HG03558 (cell line): ENCODE measurements at regions not wholly inside any gene's neighbourhood (a gene's known extent, or its start where the extent isn't known, plus 50 kb on each side); places are given as distances from the start of the nearest gene placed in this dataset.
"Not testable (repeated sequence)": the region's sequence is repeated elsewhere in the genome, so short reads cannot be mapped to it uniquely, and the experiment has no call there.

Experiments
- ATAC-seq: cut with Tn5 transposase; IDR thresholded peaks from one replicate; pipeline ENCODE4 v1.9.1; 2021; ENCODE audit warnings: moderate number of reproducible peaks; ENCODE audit not compliant: unreplicated experiment; ENCODE audit errors: extremely low read depth

- not testable (repeated sequence) for ATAC-seq
Measured at GRCh38 chr21:27908816-27909215, 941.9 kb upstream of the ADAMTS5 start.

GRCh38 chr21:27902904-27903303, 936.0 kb upstream of the ADAMTS5 start:
- ATAC-seq = not testable (repeated sequence)

- not testable (repeated sequence) for ATAC-seq
Measured at GRCh38 chr21:27893619-27894018, 926.7 kb upstream of the ADAMTS5 start.

DNA sequence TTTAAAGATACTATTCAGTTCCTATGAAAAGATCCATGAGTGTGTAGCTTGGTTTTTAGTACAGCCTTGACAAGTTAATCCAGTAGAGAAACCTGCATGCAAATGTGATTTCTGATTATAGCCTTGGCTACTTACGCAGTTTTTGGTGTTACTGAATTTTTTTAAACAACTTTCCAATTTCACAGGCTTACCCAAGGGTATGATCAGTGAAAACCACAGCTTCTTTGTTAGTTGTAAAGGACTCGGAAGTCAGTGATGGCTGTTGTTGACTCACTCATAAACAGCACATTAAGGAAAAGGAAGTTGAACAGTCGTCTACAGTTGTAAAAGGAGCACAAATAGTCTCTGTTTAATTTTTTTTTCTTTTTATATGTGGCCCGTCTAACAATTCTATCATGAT, 924.6 kb upstream of the ADAMTS5 start:
- ATAC-seq = not testable (repeated sequence)

GRCh38 chr21:27887808-27888455, 921.0 kb upstream of the ADAMTS5 start:
- not testable (repeated sequence) for ATAC-seq

DNA sequence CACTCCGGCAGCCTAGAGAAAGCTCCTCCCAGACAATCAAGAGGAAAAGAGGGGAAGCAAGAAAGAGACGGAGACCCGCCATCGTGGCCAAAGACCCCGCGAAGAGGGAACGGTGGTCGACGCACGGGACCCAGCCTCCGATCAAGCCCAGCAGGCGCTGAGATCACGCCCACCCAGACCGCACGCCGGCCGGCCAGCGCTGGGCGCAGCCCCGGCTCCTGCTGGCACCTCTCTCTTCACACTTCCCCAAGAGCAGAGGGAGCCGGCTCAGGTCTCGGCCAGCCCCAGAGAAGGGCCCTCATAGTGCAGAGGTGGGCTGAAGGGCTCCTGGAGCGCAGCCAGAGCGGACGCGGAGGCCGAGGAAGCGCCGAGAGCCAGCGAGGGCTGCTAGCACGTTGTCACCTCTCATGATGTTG, 918.4 kb upstream of the ADAMTS5 start:
- ATAC-seq = no peak

DNA sequence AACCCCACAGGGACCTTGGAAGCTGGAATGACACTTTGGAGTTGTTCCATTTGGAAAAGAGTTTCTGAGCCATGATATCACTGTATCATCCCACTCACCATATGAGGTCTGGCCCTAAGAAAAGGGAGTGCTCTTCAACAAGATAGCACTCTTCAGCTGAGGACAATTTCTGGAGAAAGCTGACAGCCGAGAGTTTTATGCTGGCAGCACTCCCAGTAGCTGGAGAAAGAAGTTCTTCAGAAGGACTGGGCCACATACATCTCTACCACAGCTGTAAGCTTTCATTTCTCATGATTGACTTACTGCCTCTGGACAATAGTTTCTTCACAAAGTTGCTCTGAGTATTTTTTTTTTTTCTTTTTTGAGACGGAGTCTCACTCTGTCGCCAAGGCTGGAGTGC, 914.4 kb upstream of the ADAMTS5 start:
- not testable (repeated sequence) for ATAC-seq

DNA sequence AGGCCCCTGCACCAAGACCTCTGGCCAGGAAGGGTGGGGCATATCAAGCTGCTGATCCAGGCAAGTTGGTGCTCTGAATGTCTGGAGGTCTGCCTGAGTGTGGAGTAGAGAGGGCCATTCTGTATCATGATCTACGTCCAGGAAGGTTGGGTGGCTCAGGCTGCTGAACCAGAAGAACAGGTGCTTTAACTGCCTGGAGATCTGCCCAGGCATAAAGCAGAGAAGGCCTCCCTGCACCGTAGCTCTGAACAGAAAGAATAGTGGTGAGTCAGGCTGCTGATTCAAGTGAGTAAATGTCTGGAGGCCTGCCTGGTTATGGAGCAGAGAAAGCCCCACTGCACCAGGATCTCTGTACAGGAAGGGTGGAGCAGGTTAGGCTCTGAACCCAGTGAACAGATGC, 905.5 kb upstream of the ADAMTS5 start:
- not testable (repeated sequence) for ATAC-seq

- ATAC-seq = not testable (repeated sequence)
Measured at GRCh38 chr21:27870755-27871154, 903.9 kb upstream of the ADAMTS5 start.

DNA sequence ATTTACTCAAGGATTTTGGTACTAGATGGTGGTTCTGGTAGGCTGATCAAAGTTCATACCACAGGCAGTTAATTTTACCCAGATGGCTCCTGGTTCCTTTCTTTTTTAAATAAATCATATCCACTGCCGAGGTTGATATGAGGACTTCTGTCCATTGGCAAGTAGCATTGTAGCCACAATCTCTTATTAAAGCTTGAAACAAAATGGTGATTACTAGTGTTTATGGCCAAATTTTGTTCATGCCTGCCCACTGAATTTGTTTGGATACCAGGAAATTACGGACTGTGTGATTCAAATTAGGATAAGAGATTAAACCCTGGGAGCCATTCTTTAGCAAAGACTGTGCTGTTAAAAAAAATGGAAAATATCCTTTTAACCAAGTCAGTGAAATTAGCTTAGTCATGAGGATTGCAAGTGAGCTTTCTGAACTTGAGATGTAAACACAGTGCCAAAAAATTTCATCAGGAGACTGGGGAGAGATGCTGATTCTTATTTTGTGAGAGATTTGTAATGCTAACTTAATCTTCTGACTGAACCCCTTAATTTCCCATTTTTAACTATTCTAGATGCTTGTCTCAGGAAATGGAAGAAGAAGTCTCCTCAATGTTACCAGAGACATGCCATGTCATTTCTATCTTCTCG, 893.5 kb upstream of the ADAMTS5 start:
- not testable (repeated sequence) for ATAC-seq

DNA sequence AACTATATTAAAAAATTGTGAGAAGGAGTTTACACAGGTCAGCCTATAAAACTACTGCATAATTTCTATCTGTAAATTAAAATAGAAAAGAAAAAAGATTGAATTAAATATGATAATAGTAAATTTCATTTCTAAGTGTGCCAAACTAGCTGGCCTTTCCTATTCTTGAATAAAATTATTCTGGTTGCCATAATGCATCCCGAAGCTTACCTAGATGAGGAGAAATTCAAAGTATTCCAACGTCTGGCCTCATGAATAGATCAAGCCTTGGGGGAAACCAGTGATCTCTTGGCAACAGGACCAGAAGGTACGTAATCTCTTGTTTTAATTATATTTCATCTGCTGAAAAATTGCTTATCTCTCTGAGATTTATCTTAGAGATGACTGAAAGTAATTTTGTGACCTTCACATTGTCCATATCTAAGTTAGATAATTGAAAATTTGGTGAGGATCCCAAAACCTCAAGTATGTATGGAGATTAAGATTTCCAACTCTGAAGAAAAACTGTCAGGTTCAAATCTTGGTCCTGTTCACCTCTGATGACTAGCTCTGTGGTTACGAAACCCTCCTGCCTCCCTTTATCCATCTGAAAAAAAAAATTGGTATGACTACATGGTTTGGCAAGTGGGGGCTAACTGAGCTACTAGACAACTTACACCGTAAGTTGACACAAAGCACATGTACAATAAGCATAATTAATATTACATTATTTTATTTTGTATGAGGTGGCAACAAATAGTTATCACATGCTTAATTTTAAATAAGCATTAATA, 891.4 kb upstream of the ADAMTS5 start:
- ATAC-seq = not testable (repeated sequence)

- ATAC-seq = not testable (repeated sequence)
Measured at GRCh38 chr21:27856988-27857387, 890.1 kb upstream of the ADAMTS5 start.

DNA sequence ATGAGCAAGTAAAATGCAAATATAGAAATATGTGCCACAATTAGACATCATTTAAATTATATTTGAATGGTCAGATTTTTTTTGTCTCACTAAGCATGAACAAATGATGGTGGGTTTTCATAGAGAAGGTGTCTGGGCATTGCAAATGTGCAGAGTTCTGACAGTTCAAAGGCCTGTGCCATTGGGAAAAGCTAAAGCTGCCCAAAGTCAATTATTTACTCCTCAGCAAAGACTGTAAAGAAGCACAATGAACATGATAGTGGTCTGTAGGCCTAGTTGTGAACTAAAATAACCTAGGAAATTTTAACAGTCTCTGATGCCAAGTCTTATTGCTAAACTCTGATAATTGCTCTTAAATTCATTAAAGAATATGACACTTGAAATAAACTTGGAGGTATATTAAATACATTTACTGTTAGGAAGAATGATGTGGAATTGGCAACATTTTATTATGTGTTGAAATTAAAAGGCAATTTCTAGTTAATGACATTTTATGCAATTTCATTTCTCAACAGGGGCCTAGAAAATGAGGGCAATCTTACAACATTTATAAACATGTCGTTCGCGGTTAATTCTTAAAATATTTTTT, 874.3 kb upstream of the ADAMTS5 start:
- no peak for ATAC-seq

GRCh38 chr21:27840262-27840661, 873.4 kb upstream of the ADAMTS5 start:
- ATAC-seq = no peak

DNA sequence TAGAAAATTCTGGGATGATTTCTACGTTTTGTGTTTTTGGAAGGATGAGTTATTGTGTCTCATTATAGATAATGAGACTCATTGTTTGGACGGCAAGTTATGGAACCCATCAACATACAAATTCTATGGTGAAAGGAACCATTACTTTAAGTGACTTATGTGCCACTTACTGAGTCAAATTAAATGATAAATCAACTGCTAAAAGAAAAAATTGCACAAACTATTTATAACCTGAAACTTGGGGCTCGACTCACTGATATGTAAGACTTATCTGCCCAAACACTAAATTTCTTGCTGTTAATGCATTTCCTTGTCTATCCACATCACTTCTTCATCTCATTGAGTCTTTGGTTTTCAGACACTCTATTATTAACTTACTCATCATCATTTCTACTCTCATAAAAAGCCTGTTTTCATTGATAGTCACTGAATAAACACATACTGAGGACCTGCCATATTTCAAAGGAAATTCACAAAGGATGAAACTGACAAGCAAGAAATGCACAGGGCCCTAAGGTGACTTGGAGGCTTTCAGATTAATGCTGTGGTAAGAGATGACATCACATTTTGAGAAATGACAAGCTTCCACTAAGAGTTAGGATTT, 872.7 kb upstream of the ADAMTS5 start:
- ATAC-seq = no peak

DNA sequence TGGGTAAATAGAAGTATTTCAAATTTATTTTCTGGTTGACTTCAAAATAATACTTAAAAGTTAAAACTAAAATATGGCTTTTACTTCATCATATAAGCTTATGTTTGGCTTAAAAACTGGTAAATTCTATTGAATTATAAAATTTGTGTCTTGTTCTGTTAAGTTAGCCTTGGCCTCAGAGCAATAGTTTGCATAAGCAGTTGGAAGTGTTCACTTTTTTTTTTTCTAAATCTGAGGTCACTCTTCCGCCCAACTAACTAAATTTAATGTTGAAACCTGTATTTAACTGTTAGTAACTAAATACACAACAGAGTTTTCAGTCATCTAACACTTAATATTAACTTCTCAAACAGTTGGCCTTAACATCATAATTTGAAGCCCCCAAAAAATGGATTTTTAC, 871.7 kb upstream of the ADAMTS5 start:
- no peak for ATAC-seq

- no peak for ATAC-seq
Measured at GRCh38 chr21:27837936-27838335, 871.0 kb upstream of the ADAMTS5 start.

- no peak for ATAC-seq
Measured at GRCh38 chr21:27833298-27833697, 866.4 kb upstream of the ADAMTS5 start.

GRCh38 chr21:27831816-27832569, 865.1 kb upstream of the ADAMTS5 start:
- ATAC-seq = no peak

DNA sequence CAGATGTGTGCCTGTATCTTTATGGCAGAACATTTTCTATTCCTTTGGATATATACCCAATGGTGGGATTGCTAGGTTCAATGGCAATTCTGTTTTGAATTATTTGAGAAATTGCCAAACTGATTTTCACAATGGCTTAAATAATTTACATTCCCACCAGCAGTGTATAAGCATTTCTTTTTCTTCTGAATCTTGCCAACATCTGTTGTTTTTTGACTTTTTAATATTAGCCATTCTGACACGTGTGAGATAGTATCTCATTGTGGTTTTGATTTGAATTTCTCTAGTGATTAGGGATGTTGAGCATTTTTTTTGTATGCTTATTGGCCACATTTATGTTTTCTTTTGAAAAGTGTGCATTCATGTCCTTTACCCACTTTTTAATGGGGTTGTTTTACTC, 864.3 kb upstream of the ADAMTS5 start:
- ATAC-seq = no peak
